ENCODE measurements at regions not wholly inside any gene's neighbourhood (a gene's known extent, or its start where the extent isn't known, plus 50 kb on each side); places are given as distances from the start of the nearest gene placed in this dataset.

DNA sequence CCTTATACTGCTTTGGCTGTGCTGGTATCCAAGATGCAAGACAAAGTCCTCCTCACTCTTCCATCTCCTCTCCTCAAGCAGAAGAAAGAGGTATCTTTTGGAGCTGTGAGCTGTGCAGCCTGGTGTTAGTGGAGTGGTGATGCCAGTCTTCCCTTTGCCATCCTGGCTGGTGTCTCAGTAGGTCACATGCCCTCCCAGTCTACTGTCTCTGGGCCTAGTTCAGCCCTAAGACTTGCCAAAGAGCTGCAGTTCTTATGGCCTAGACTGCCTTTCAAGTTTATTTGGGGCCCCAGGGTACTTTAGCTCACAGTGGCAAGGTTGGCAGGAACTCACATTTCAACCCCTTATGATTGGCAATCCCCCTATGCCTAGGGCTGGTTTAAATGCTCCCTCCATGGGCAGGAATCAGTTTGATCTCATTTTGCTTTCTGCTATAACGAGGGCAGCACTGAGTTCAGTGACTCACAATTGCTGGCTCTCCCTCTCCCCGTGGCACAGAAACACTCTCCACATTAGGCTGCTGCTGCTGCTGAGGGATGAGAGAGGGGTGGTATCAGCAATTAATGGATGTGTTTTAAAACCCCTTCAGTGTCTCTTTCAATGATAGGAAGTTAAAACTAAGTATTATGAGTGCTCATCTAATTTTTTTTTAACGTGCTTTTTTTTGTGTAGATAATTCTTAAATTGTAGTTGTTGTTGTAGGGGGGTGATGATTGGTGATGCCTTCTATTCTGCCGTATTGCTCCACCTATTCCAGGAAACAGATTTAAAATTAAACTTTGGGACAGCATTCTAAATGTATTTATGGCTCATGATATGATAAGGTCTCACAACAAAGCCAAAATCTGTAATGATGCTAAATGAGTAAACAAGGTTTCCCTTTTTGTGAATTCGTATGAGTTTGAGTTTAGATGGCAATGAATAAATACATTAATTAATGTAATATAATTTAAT, 1295.0 kb downstream of the JRKL start:
- Histone ChIP-seq H2AFZ (ENCODE audit: low read depth) (no peak overlapping the region), H3K4me1 (ENCODE audit: control insufficient read depth in 1 of 2, insufficient read depth in 2 of 2, low read depth in 1 of 2, low read length in 1 of 2) (no peaks in the 10 kb centered on the region), H3K36me3 (replicated peaks in 1 of 2; ENCODE audit: control insufficient read depth in 1 of 2, insufficient read depth in 2 of 2, low read length in 1 of 2) (no peaks in the 10 kb centered on the region), H3K79me2 (ENCODE audit: insufficient read depth) (no peaks in the 10 kb centered on the region), H3K9me2 (no peaks in the 10 kb centered on the region), H3K4me2 (no peak overlapping the region), H3K27ac (ENCODE audit: low read depth in 2 of 2, low read length in 1 of 2) (no peak overlapping the region), H3K9ac (no peak overlapping the region), H3K27me3 (ENCODE audit: insufficient read depth) (no peaks in the 10 kb centered on the region), H3K9me3 (no peaks in the 10 kb centered on the region), H3F3A (replicated peaks; ENCODE audit: insufficient read depth) (no peaks in the 10 kb centered on the region), H4K20me1 (ENCODE audit: insufficient read depth) (no peaks in the 10 kb centered on the region), H3K4me3 (ENCODE audit: low read depth in 2 of 2, low read length in 1 of 2) (no peak overlapping the region)
- 26% methylated on average over 5 of the region's 5 CpGs for WGBS (ENCODE audit: low lambda C conversion rate)
- CTCF ChIA-PET: no interaction called here
- TF ChIP-seq FOSL2 (IDR thresholded peaks at IDR 0.05; ENCODE audit: borderline replicate concordance, low read depth) (no peak), FOXM1 (IDR thresholded peaks at IDR 0.05; ENCODE audit: low read depth) (no peak), MEF2A (IDR thresholded peaks at IDR 0.05; ENCODE audit: borderline replicate concordance, low read depth) (no peak), MXI1 (IDR thresholded peaks at IDR 0.05; ENCODE audit: low read depth, low read length) (no peak), NRF1 (IDR thresholded peaks at IDR 0.05; ENCODE audit: low read depth, low read length) (no peak), RFX5 (IDR thresholded peaks at IDR 0.05; ENCODE audit: low read length) (no peak), ELF1 (IDR thresholded peaks at IDR 0.05) (no peak), SIN3A (IDR thresholded peaks at IDR 0.05; ENCODE audit: borderline replicate concordance, low read depth, low read length) (no peak), EZH2phosphoT487 (IDR thresholded peaks at IDR 0.05; ENCODE audit: borderline replicate concordance, low read depth) (no peak), CTCF (IDR thresholded peaks at IDR 0.05) (no peak)
- TF ChIP-seq, protein P1, sequence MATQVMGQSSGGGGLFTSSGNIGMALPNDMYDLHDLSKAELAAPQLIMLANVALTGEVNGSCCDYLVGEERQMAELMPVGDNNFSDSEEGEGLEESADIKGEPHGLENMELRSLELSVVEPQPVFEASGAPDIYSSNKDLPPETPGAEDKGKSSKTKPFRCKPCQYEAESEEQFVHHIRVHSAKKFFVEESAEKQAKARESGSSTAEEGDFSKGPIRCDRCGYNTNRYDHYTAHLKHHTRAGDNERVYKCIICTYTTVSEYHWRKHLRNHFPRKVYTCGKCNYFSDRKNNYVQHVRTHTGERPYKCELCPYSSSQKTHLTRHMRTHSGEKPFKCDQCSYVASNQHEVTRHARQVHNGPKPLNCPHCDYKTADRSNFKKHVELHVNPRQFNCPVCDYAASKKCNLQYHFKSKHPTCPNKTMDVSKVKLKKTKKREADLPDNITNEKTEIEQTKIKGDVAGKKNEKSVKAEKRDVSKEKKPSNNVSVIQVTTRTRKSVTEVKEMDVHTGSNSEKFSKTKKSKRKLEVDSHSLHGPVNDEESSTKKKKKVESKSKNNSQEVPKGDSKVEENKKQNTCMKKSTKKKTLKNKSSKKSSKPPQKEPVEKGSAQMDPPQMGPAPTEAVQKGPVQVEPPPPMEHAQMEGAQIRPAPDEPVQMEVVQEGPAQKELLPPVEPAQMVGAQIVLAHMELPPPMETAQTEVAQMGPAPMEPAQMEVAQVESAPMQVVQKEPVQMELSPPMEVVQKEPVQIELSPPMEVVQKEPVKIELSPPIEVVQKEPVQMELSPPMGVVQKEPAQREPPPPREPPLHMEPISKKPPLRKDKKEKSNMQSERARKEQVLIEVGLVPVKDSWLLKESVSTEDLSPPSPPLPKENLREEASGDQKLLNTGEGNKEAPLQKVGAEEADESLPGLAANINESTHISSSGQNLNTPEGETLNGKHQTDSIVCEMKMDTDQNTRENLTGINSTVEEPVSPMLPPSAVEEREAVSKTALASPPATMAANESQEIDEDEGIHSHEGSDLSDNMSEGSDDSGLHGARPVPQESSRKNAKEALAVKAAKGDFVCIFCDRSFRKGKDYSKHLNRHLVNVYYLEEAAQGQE (IDR thresholded peaks at IDR 0.05; ENCODE audit: low read depth, low read length): no peak
- TF ChIP-seq, protein P2, sequence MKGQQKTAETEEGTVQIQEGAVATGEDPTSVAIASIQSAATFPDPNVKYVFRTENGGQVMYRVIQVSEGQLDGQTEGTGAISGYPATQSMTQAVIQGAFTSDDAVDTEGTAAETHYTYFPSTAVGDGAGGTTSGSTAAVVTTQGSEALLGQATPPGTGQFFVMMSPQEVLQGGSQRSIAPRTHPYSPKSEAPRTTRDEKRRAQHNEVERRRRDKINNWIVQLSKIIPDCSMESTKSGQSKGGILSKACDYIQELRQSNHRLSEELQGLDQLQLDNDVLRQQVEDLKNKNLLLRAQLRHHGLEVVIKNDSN (IDR thresholded peaks at IDR 0.05; ENCODE audit: borderline replicate concordance, low read depth): no peak
- DNase-seq: no peak
- POLR2A ChIA-PET: no interaction called here

Measured in SK-N-SH (cell line).